ENCODE measurements at regions not wholly inside any gene's neighbourhood (a gene's known extent, or its start where the extent isn't known, plus 50 kb on each side); places are given as distances from the start of the nearest gene placed in this dataset.

DNA sequence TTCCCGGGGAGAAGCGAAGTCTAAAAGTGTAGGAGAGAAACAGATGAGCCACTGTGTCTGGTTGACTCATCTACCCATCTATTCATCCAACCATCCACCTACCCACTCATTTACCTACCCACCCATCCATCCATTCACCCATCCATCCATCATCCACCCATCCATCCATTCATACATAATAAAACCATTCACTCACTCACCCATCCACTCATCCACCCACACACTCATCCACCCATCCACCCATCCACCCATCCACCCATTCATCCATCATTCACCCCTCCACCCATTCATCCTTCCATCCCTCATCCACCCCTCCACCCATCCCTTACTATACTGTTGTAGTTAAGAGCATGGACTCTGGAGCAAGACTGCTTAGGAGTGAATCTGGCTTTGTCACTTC is 136.4 kb upstream of the ATP2B2 start:
- TF ChIP-seq MXI1 (IDR thresholded peaks at IDR 0.05; ENCODE audit: borderline replicate concordance, low read depth, low read length) (no peak), ZNF644 (CRISPR knock-in tag; IDR thresholded peaks at IDR 0.05; ENCODE audit: low read depth) (no peak), ZNF670 (CRISPR knock-in tag; IDR thresholded peaks at IDR 0.05; ENCODE audit: borderline replicate concordance) (no peak), POLR2A (IDR thresholded peaks at IDR 0.05; ENCODE audit: insufficient read depth in 1 of 2, low read depth in 2 of 2, low read length in 2 of 2) (no peak), ZNF383 (CRISPR knock-in tag; IDR thresholded peaks at IDR 0.05; ENCODE audit: borderline replicate concordance) (no peak), ARID2 (CRISPR knock-in tag; IDR thresholded peaks at IDR 0.05; ENCODE audit: borderline replicate concordance) (no peak), ZSCAN21 (CRISPR knock-in tag; IDR thresholded peaks at IDR 0.05; ENCODE audit: borderline replicate concordance) (no peak), CHD4 (IDR thresholded peaks at IDR 0.05; ENCODE audit: borderline replicate concordance, low read length) (no peak), CREM (IDR thresholded peaks at IDR 0.05) (no peak), CREM (CRISPR knock-in tag; IDR thresholded peaks at IDR 0.05) (no peak), SIN3B (IDR thresholded peaks at IDR 0.05; ENCODE audit: low read length) (no peak), CTCF (CRISPR knock-in tag; IDR thresholded peaks at IDR 0.05) (no peak)
- TF ChIP-seq, protein P1, sequence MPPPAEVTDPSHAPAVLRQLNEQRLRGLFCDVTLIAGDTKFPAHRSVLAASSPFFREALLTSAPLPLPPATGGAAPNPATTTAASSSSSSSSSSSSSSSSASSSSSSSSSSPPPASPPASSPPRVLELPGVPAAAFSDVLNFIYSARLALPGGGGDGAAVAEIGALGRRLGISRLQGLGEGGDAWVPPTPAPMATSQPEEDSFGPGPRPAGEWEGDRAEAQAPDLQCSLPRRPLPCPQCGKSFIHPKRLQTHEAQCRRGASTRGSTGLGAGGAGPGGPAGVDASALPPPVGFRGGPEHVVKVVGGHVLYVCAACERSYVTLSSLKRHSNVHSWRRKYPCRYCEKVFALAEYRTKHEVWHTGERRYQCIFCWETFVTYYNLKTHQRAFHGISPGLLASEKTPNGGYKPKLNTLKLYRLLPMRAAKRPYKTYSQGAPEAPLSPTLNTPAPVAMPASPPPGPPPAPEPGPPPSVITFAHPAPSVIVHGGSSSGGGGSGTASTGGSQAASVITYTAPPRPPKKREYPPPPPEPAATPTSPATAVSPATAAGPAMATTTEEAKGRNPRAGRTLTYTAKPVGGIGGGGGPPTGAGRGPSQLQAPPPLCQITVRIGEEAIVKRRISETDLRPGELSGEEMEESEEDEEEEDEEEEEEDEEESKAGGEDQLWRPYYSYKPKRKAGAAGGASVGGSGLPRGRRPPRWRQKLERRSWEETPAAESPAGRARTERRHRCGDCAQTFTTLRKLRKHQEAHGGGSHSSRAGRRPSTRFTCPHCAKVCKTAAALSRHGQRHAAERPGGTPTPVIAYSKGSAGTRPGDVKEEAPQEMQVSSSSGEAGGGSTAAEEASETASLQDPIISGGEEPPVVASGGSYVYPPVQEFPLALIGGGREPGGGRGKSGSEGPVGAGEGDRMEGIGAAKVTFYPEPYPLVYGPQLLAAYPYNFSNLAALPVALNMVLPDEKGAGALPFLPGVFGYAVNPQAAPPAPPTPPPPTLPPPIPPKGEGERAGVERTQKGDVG (CRISPR knock-in tag; IDR thresholded peaks at IDR 0.05; ENCODE audit: borderline replicate concordance) = no peak
- TF ChIP-seq, protein P2, sequence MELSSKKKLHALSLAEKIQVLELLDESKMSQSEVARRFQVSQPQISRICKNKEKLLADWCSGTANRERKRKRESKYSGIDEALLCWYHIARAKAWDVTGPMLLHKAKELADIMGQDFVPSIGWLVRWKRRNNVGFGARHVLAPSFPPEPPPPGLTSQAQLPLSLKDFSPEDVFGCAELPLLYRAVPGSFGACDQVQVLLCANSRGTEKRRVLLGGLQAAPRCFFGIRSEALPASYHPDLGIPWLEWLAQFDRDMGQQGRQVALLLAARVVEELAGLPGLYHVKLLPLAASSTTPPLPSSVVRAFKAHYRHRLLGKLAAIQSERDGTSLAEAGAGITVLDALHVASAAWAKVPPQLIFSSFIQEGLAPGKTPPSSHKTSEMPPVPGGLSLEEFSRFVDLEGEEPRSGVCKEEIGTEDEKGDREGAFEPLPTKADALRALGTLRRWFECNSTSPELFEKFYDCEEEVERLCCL (CRISPR knock-in tag; IDR thresholded peaks at IDR 0.05; ENCODE audit: borderline replicate concordance) = no peak
- TF ChIP-seq, protein P3, sequence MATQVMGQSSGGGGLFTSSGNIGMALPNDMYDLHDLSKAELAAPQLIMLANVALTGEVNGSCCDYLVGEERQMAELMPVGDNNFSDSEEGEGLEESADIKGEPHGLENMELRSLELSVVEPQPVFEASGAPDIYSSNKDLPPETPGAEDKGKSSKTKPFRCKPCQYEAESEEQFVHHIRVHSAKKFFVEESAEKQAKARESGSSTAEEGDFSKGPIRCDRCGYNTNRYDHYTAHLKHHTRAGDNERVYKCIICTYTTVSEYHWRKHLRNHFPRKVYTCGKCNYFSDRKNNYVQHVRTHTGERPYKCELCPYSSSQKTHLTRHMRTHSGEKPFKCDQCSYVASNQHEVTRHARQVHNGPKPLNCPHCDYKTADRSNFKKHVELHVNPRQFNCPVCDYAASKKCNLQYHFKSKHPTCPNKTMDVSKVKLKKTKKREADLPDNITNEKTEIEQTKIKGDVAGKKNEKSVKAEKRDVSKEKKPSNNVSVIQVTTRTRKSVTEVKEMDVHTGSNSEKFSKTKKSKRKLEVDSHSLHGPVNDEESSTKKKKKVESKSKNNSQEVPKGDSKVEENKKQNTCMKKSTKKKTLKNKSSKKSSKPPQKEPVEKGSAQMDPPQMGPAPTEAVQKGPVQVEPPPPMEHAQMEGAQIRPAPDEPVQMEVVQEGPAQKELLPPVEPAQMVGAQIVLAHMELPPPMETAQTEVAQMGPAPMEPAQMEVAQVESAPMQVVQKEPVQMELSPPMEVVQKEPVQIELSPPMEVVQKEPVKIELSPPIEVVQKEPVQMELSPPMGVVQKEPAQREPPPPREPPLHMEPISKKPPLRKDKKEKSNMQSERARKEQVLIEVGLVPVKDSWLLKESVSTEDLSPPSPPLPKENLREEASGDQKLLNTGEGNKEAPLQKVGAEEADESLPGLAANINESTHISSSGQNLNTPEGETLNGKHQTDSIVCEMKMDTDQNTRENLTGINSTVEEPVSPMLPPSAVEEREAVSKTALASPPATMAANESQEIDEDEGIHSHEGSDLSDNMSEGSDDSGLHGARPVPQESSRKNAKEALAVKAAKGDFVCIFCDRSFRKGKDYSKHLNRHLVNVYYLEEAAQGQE (IDR thresholded peaks at IDR 0.05; ENCODE audit: borderline replicate concordance in 1 of 2, low read depth in 1 of 2, low read length in 2 of 2) = no peak

Data from HepG2 (cell line).